ENCODE measurements at regions not wholly inside any gene's neighbourhood (a gene's known extent, or its start where the extent isn't known, plus 50 kb on each side); places are given as distances from the start of the nearest gene placed in this dataset.

GRCh38 chr1:239458144-239458500, 71.8 kb downstream of the CHRM3 start:
- TF ChIP-seq POLR2A (IDR thresholded peaks at IDR 0.05) = no peak
- TF ChIP-seq, protein P1, sequence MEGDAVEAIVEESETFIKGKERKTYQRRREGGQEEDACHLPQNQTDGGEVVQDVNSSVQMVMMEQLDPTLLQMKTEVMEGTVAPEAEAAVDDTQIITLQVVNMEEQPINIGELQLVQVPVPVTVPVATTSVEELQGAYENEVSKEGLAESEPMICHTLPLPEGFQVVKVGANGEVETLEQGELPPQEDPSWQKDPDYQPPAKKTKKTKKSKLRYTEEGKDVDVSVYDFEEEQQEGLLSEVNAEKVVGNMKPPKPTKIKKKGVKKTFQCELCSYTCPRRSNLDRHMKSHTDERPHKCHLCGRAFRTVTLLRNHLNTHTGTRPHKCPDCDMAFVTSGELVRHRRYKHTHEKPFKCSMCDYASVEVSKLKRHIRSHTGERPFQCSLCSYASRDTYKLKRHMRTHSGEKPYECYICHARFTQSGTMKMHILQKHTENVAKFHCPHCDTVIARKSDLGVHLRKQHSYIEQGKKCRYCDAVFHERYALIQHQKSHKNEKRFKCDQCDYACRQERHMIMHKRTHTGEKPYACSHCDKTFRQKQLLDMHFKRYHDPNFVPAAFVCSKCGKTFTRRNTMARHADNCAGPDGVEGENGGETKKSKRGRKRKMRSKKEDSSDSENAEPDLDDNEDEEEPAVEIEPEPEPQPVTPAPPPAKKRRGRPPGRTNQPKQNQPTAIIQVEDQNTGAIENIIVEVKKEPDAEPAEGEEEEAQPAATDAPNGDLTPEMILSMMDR (IDR thresholded peaks at IDR 0.05) = no peak

All from stomach (tissue), 4 donors.